Activated T-cell treated with anti-CD3 and anti-CD28 coated beads for 24 hours (primary cell): ENCODE measurements at regions not wholly inside any gene's neighbourhood (a gene's known extent, or its start where the extent isn't known, plus 50 kb on each side); places are given as distances from the start of the nearest gene placed in this dataset.

Experiments used
- DNase-seq: peaks from one replicate; pipeline ENCODE4 v3.0.0-alpha.2; 2020; ENCODE audit warnings: low read depth

GRCh38 chr2:234335661-234336228 is 161.1 kb downstream of the ARL4C start:
- DNase-seq, result peak; percentile 18

- no peak for DNase-seq
Observed at GRCh38 chr2:234334756-234335155, 162.1 kb downstream of the ARL4C start.

GRCh38 chr2:234334151-234334550 is 162.7 kb downstream of the ARL4C start:
- no peak for DNase-seq

GRCh38 chr2:234333168-234334130 is 163.4 kb downstream of the ARL4C start:
- no peak for DNase-seq

- no peak for DNase-seq
Observed at GRCh38 chr2:234331966-234332365, 164.9 kb downstream of the ARL4C start.

- DNase-seq, result no peak
Observed at GRCh38 chr2:234331566-234331965, 165.3 kb downstream of the ARL4C start.

- no peak for DNase-seq
Observed at GRCh38 chr2:234330902-234331301, 166.0 kb downstream of the ARL4C start.

GRCh38 chr2:234329202-234329960 is 167.5 kb downstream of the ARL4C start:
- no peak for DNase-seq

GRCh38 chr2:234328444-234328990 is 168.4 kb downstream of the ARL4C start:
- no peak for DNase-seq

- no peak for DNase-seq
Observed at GRCh38 chr2:234326694-234327093, 170.2 kb downstream of the ARL4C start.

- DNase-seq, result no peak
Observed at GRCh38 chr2:234324116-234324515, 172.8 kb downstream of the ARL4C start.

- no peak for DNase-seq
Observed at GRCh38 chr2:234322766-234323465, 174.0 kb downstream of the ARL4C start.

GRCh38 chr2:234320066-234320465 is 176.8 kb downstream of the ARL4C start:
- DNase-seq, result no peak

- DNase-seq, result no peak
Observed at GRCh38 chr2:234318361-234318760, 178.5 kb downstream of the ARL4C start.

- no peak for DNase-seq
Observed at GRCh38 chr2:234313558-234313957, 183.3 kb downstream of the ARL4C start.

- no peak for DNase-seq
Observed at GRCh38 chr2:234310166-234310565, 186.7 kb downstream of the ARL4C start.

GRCh38 chr2:234309431-234309830 is 187.4 kb downstream of the ARL4C start:
- no peak for DNase-seq

GRCh38 chr2:234308813-234309195 is 188.1 kb downstream of the ARL4C start:
- peak; percentile 65 for DNase-seq

- no peak for DNase-seq
Observed at GRCh38 chr2:234308073-234308812, 188.6 kb downstream of the ARL4C start.

- no peak for DNase-seq
Observed at GRCh38 chr2:234307322-234307961, 189.4 kb downstream of the ARL4C start.
